Sigmoid colon (tissue), 6 donors: ENCODE measurements at regions not wholly inside any gene's neighbourhood (a gene's known extent, or its start where the extent isn't known, plus 50 kb on each side); places are given as distances from the start of the nearest gene placed in this dataset.

ENCODE experiments used
- DNase-seq: peaks from one replicate; pipeline ENCODE4 v3.0.0-alpha.2; 2019
- H3K27ac ChIP-seq, 4 donors: fragments of 200-600 bp; sonication (generic); one replicate each; pipeline ENCODE4 v1.5.1; 2016 to 2019; ENCODE audit warnings: mild to moderate bottlenecking in 1 of 4
- H3K27me3 ChIP-seq, 3 donors: fragments of 200-600 bp; sonication (generic); one replicate each; pipeline ENCODE4 v1.5.1; 2019; ENCODE audit warnings: mild to moderate bottlenecking in 1 of 3
- H3K36me3 ChIP-seq, 4 donors: fragments of 200-600 bp; sonication (generic); one replicate each; pipeline ENCODE4 v1.5.1; 2016 to 2019
- H3K4me1 ChIP-seq, 4 donors: fragments of 200-600 bp; sonication (generic); one replicate each; pipeline ENCODE4 v1.5.1; 2017 to 2019
- H3K4me3 ChIP-seq, 4 donors: fragments of 200-600 bp; sonication (generic); one replicate each; pipeline ENCODE4 v1.5.1; 2017 to 2019; ENCODE audit warnings: mild to moderate bottlenecking in 2 of 4, moderate library complexity in 1 of 4
- H3K9me3 ChIP-seq, 4 donors: fragments of 200-600 bp in 3 of 4; sonication (generic) in 3 of 4; one replicate each; pipeline versions ENCODE4 v1.5.1 to v1.6.1; 2013 to 2019
- CTCF ChIP-seq, 4 experiments: fragments of 450-650 bp in 3 of 4; fragments of 200-600 bp in 1 of 4; IDR thresholded peaks; one replicate each; pipeline ENCODE4 v1.5.1; 2016 to 2019; ENCODE audit warnings: antibody characterized with exemption in 4 of 4, mild to moderate bottlenecking in 3 of 4, moderate library complexity in 2 of 4
- EP300 ChIP-seq, 4 donors: sonication (generic); formaldehyde crosslinking; IDR thresholded peaks; one replicate each; pipeline ENCODE4 v1.6.1; 2017; ENCODE audit warnings: antibody characterized with exemption in 4 of 4
- POLR2A ChIP-seq, 2 donors: fragments of 450-650 bp; IDR thresholded peaks; one replicate each; pipeline ENCODE4 v1.6.1; 2016; ENCODE audit warnings: antibody characterized with exemption in 2 of 2, mild to moderate bottlenecking in 2 of 2, moderate library complexity in 2 of 2
- POLR2AphosphoS5 ChIP-seq, 4 donors: sonication (generic); formaldehyde crosslinking; IDR thresholded peaks; one replicate each; pipeline ENCODE4 v1.6.1; 2017; ENCODE audit warnings: antibody characterized with exemption in 4 of 4
- WGBS, 2 donors: extraction: QIAGEN DNeasy Blood & Tissue Kit; methylation state at CpG; one replicate each; pipeline ENCODE4 v1.1.7; 2013; 5-methylcytosine and 5-hydroxymethylcytosine counted together
- intact Hi-C: fragments of 100-400 bp; cut with DNase I; formaldehyde crosslinking; loops from one replicate; pipeline ENCODE4 v1.15.1; 2023
- donor health status: healthy with polysubstance abuse.
- donor health status: healthy.

- 75 to 93% methylated on average over 1 of the region's 1 CpG for WGBS, 2 donors
- Histone ChIP-seq H3K4me3 (no peak overlapping the region), H3K9me3 (no peaks in the 10 kb centered on the region), H3K36me3 (no peaks in the 10 kb centered on the region), H3K27me3 (no peaks in the 10 kb centered on the region), H3K27ac (no peak overlapping the region), H3K4me1 (no peaks in the 10 kb centered on the region)
- TF ChIP-seq EP300 (IDR thresholded peaks at IDR 0.05) (no peak), POLR2A (IDR thresholded peaks at IDR 0.05) (no peak), POLR2AphosphoS5 (IDR thresholded peaks at IDR 0.05) (no peak), CTCF (IDR thresholded peaks at IDR 0.05) (no peak)
- no peak for DNase-seq
- intact Hi-C loops: no loop called here
Observed at GRCh38 chr7:83791737-83792136, 142.8 kb upstream of the SEMA3E start.

- TF ChIP-seq POLR2A (IDR thresholded peaks at IDR 0.05) (no peak), EP300 (IDR thresholded peaks at IDR 0.05) (no peak), CTCF (IDR thresholded peaks at IDR 0.05) (no peak), POLR2AphosphoS5 (IDR thresholded peaks at IDR 0.05) (no peak)
Observed at GRCh38 chr7:83786858-83787257, 137.9 kb upstream of the SEMA3E start.

GRCh38 chr7:83782628-83783027 lies 133.7 kb upstream of the SEMA3E start:
- WGBS, 2 donors: 90 to 93% methylated on average over 2 of the region's 2 CpGs
- intact Hi-C loops: no loop called here
- no peak overlapping the region for H3K27ac ChIP-seq

More at GRCh38 chr7:83786858-83787257, 137.9 kb upstream of the SEMA3E start:
- no peaks in the 10 kb centered on the region for H3K36me3 ChIP-seq
- H3K4me1 ChIP-seq: no peaks in the 10 kb centered on the region
- no peak overlapping the region for H3K4me3 ChIP-seq
- WGBS, 2 donors: 84 to 86% methylated on average over 2 of the region's 2 CpGs
- DNase-seq: no peak
- no peak overlapping the region for H3K27ac ChIP-seq
- H3K9me3 ChIP-seq: no peaks in the 10 kb centered on the region
- intact Hi-C loops: no loop called here
- no peaks in the 10 kb centered on the region for H3K27me3 ChIP-seq

GRCh38 chr7:83778073-83778443 lies 129.1 kb upstream of the SEMA3E start:
- 14 to 58% methylated on average over 1 of the region's 1 CpG for WGBS, 2 donors
- Histone ChIP-seq H3K27ac (no peak overlapping the region), H3K4me1 (no peaks in the 10 kb centered on the region), H3K36me3 (no peaks in the 10 kb centered on the region), H3K27me3 (no peaks in the 10 kb centered on the region), H3K9me3 (no peaks in the 10 kb centered on the region), H3K4me3 (no peak overlapping the region)
- intact Hi-C loops: no loop called here
- no peak for DNase-seq
- no peak for TF ChIP-seq CTCF (IDR thresholded peaks at IDR 0.05)
- no peak for TF ChIP-seq POLR2A (IDR thresholded peaks at IDR 0.05)
- no peak for TF ChIP-seq POLR2AphosphoS5 (IDR thresholded peaks at IDR 0.05)
- no peak for TF ChIP-seq EP300 (IDR thresholded peaks at IDR 0.05)

More at GRCh38 chr7:83782628-83783027, 133.7 kb upstream of the SEMA3E start:
- Histone ChIP-seq H3K4me1 (no peaks in the 10 kb centered on the region), H3K9me3 (no peaks in the 10 kb centered on the region), H3K36me3 (no peaks in the 10 kb centered on the region), H3K27me3 (no peaks in the 10 kb centered on the region), H3K4me3 (no peak overlapping the region)
- no peak for TF ChIP-seq POLR2AphosphoS5 (IDR thresholded peaks at IDR 0.05)
- DNase-seq: no peak

GRCh38 chr7:83777406-83778072 lies 128.6 kb upstream of the SEMA3E start:
- no peak for DNase-seq
- Histone ChIP-seq H3K36me3 (no peaks in the 10 kb centered on the region), H3K4me1 (no peaks in the 10 kb centered on the region), H3K27ac (no peak overlapping the region), H3K27me3 (no peaks in the 10 kb centered on the region), H3K4me3 (no peak overlapping the region), H3K9me3 (no peaks in the 10 kb centered on the region)
- intact Hi-C loops: no loop called here
- WGBS, 2 donors: 86 to 87% methylated on average over 5 of the region's 5 CpGs
- no peak for TF ChIP-seq POLR2AphosphoS5 (IDR thresholded peaks at IDR 0.05)
- no peak for TF ChIP-seq CTCF (IDR thresholded peaks at IDR 0.05)
- no peak for TF ChIP-seq POLR2A (IDR thresholded peaks at IDR 0.05)
- no peak for TF ChIP-seq EP300 (IDR thresholded peaks at IDR 0.05)
